ENCODE measurements at regions not wholly inside any gene's neighbourhood (a gene's known extent, or its start where the extent isn't known, plus 50 kb on each side); places are given as distances from the start of the nearest gene placed in this dataset.
"Not testable (repeated sequence)": the region's sequence is repeated elsewhere in the genome, so short reads cannot be mapped to it uniquely, and the experiment has no call there.

DNA sequence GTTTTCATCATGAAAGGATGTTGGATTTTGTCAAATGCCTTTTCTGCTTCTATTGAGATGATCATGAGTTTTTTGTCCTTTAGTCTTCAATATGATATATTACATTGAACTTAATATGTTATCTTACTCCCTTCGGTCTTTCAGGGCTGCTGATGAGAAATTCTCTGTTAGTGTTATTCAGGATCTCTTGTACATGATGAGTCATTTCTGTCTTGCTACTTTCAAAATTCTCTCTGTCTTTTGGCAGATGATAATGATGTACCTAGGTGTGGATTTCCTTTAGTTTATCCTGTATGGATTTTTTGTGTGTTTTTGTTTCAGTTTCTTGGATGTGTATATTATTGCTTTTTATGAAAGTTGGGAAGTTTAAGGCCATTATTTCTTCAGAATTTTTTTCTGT, 320.9 kb upstream of the NPSR1 start:
- no peak for DNase-seq

DNA sequence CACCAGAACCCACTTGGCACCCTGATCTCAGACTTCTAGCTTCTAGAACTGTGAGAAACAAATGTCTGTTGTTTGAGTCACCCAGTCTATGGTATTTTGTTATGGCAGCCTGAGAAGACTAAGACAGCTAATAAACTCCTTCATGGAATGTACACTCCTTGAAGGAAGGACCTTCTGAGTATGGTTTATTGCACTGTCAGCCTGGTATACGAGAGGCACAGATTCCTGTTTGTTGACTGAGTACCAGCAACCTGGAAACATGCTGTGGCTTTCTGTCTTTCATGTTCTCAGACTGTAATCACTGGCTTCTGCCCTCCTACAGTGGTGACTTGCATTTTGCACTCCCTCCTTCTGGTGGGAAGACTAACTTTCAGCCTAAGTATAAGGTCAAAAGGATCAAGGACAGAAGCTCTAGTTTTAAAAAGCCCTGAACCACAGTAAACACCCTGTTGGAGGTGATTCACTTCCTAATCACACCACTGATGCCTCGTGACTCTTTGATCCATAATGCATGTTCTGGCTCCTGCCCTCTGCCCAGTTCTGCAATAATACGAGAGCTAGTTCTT, 319.0 kb upstream of the NPSR1 start:
- no peak for DNase-seq

DNA sequence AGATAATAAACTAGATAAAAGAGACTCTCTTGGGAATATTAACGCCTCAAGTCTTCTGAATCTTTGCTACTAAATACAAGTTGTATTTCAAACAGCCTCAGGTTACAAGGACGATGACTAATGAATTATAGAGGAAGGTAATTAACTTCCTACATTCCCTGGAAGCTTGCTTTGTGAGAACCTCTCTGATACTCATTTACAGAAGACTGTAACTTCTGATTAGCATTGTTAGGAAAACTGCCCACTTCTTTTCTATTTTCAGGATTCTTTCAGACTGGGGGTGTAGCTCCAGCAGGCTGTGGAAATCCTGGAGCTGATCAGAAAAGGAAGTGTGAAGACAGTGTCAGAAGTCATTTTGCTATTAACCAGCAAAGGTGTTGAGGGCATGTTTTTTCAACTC, 316.7 kb upstream of the NPSR1 start:
- no peak for DNase-seq

DNA sequence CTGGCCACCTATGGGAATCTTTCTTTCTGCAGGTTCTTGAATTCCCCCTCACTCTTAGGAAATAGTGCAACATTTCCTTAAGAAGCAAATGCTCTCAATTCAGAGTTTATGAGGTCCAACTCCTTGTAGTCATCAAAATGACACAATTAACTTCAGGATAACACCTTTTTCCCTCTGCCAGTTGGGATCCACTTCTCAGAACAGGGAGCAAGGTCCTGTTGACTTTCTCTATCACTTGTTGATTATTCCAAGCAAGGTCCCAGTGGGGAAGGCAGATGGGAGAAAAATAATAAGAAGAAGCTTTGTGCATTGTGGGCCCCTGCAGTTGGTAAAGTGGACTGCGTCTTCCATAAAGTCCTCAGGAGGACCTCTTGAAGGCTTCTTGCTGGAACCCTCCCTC, 315.6 kb upstream of the NPSR1 start:
- no peak for DNase-seq

DNA sequence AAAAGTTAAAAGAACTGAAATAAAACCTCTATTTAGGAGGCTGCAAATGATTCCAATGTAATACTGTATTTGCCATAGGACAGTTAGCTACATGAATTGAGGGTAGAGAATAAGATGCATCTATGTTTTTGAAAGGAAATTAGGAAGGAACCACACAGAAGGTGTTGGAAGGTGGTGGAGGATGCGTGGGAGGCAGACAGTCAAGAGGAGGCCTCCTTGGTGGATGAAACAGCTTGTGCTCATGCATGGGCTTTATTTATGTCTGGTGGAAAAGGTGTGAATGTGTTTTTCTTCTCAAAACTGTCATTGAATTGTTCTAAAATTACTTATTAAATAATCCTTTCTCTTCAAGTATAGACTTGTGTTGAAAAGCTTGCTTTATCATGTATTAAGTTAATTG, 314.4 kb upstream of the NPSR1 start:
- DNase-seq = no peak

DNA sequence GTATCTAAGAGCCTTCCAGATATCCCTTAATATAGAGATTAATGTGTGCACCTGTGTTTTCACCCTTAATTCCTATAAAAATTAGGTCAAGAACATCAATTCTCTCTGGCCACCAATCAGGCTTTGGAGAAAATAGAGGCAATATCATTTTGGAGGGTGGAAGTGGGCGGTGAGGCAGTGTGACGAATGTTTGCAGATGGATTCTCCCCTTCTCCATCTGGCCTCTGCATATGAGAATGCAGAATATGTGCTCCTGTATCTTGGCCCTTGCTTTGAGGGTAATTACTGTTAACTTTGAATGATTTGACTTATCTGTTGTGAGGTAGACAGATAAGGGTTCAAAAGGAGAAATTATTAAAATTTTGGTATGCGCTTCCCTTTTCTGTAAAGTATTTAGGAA, 304.0 kb upstream of the NPSR1 start:
- no peak for DNase-seq

DNA sequence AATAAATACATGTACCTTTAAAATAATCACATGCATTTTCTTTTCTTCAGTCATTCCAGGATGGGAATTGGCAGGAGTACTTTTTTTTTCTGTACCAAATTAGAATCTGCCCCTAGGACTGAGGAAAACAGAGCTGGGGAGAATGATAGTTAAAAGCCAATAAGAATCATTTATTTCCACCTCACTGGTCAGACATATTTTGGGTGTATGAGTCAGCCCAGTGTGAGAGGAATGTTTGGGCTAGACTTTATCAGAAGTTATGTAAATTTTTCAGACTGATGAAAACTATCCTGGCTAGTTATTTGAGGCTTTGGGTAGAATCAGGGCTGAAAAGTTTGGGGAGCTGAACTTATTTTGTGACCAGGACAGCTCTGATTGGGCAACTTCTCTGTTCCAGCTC, 303.1 kb upstream of the NPSR1 start:
- no peak for DNase-seq

DNA sequence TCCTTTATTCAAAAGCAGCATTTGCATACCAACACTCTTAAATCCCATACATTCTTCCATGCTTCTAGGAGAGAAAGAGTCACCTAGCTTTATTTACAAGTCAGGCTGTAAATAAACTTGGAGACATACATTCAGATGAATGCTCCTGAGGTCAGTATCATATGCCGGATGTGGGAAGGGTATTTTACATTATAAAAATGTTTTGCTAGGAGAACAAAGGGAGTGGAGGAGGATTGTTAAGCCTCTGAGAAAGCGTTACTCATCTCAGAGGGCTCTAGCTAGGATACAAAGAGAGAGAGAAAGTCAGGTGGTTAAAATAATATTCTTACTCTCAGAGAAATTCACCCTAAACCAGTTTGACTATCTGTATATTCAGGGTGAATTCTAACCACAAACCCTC, 300.9 kb upstream of the NPSR1 start:
- no peak for DNase-seq

DNA sequence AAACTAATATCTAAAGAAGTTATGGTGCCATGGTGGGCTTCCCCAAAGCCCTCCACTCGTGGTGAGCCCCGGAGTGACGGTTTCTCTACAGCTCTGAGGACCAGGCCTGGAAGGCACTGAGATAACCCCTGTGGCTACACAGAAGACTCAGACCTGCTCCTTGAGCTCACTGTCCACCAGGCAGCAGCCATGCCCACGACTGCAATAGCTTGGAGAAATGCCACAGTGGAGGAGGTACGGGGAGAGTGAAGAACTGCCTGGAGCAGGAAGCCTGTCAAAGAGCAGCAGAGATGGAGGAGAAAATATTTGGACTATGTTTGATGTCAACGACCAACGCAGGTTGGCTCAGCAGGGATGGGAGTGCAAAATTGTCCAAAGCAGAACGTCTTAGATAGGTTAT, 300.1 kb upstream of the NPSR1 start:
- DNase-seq = no peak

DNA sequence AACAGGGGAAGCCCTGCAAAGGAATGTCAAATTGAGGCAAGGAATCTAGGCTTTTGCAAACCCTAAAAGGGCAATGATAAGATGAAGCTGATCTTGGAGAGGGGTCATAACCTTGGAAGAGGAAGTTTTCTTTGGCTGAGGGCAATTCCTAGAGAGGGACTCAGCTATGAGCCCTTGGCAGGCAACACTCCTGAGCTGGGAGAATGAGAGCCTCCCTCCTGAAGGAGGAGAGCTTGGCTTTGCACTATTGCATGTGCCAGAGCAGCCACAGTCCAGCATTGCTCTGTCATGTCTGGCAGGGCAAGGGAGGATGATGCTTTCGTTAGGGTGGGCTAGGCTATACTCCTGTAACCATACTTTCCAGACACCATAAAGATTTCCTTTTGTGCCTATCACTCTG, 299.4 kb upstream of the NPSR1 start:
- DNase-seq = not testable (repeated sequence)

DNA sequence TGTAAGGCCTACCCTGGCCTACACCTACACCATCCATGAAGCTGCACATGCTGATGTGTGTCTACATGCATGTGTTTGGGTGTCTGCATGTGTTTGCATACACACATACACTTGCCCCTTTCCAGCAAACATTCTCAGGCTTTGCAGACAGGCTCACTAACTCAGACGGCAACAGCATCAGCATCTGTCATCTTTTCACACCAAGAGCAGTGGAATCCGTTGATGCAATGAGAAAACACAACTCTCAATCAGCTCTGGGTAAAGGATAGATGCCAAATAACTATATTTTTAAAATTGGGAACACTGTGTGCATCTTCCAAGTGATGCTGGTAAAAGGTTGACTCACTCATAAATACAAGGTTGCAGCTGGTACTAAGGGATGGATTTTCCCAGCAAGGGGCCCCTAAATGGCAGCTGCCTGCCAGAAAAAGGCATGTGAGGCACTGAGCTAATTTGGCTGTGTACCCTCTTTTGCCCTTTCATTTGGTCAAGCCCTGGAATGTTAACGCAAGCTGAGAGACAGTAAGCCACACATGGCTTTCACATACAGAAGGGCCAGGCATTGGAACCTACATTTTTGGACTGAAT, 296.3 kb upstream of the NPSR1 start:
- no peak for DNase-seq

DNA sequence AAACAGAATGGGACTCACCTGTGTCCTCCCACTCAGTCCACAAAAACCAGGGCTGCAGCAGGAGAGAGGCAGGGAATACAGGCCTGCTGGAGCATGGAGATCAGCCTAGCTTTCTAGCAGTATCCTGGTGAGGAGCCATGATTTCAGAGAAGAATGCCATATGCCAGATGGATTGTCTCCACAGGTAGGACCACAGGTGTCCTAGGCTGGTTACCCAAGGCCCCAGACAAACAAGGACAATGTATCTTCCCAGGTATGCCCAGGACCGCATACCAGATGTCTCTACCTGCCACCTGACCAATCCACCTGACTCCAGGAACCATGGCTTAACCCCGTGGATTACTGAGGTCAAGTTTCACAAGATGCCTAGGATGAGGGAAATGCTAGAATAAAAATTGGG, 295.4 kb upstream of the NPSR1 start:
- no peak for DNase-seq

DNA sequence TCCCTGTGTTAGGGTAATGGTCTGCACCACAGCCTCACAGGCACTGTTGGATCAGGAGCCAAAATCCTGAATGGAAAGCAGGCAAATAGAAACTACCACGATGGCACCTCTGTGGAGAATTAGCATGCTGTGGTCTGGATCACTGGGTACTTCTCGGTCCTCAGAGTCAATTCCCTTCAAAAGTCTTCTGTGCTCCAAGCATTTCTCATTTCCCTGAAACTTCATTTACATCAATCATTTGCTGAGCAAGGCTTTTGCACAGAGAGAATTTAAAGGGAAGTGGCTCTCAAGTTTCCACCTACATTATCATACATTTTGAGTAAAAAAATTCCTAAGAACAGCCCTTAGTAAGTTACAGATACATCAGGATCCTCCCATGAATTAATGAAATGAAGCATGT, 293.9 kb upstream of the NPSR1 start:
- DNase-seq = no peak

DNA sequence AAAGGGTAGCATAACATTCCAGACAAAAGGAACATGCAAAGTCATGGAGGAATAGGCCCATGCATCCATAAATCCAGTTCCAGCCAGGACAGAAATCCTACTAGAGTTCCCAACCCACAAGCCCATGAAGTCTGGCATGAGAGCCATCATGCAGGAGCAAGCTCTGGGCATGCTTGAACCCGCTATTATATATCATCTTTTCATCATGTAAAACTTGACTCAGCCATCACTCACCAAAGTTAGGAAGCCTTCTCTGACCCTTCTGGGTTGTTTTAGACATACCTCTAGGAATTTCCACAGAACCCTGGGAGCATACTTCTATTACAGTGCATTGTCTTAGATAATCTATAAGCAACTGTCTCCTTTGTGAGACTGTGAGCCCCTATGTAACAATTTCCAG, 293.0 kb upstream of the NPSR1 start:
- DNase-seq = no peak

DNA sequence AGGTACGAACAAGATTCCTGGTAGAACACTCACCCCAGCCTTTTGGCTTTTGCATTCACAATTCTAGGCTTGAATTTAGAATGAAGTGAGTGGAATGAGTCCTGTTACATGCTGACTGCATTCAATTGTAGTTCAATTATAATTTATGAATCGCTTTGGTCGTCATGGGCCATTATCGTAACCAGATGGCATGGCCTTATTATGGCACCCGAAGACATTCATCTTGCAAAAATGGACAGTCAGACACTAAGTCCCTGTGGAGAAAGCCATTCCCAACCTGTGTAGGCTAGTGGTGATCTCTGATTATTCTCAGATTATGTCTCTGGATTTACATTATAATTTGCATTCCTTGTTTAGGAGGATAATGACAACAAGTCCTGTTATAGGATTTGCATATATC, 292.4 kb upstream of the NPSR1 start:
- no peak for DNase-seq

DNA sequence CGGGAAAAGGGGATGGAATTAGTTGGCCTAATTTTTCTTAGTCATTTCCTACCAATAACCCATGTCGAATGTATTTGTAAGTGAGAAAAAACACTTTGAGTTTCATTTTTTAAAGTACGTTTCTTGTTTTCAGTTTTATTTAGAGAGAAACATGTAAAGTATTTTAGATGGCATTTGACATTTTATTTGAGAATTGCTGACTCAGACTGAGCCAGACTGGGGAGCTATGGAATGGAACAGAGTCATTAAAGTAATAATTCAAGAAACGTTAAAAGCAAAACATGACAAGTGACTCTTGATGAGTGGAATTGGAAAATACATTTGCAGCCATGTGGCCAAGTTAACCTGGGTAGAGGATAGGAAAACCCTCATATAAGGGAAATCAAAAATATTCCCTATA, 286.1 kb upstream of the NPSR1 start:
- DNase-seq = no peak

DNA sequence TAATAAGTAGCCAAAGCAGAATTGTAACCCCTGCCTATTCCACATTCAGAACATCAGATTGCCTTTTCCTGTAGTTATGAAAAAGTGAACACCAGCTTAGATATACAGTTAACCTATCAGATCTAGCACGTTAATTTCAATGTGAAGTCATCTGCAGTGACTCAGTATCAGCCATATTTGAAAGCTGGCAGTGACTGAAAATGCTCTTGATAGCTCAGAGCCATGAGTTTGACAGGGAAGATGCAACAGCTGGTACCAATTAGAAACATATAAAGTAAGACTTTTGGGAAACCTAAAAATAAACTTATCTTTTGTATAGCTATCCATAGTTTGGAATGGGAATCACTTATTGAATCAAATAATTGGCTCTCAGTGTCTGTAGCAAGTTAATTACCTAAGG, 284.1 kb upstream of the NPSR1 start:
- no peak for DNase-seq

DNA sequence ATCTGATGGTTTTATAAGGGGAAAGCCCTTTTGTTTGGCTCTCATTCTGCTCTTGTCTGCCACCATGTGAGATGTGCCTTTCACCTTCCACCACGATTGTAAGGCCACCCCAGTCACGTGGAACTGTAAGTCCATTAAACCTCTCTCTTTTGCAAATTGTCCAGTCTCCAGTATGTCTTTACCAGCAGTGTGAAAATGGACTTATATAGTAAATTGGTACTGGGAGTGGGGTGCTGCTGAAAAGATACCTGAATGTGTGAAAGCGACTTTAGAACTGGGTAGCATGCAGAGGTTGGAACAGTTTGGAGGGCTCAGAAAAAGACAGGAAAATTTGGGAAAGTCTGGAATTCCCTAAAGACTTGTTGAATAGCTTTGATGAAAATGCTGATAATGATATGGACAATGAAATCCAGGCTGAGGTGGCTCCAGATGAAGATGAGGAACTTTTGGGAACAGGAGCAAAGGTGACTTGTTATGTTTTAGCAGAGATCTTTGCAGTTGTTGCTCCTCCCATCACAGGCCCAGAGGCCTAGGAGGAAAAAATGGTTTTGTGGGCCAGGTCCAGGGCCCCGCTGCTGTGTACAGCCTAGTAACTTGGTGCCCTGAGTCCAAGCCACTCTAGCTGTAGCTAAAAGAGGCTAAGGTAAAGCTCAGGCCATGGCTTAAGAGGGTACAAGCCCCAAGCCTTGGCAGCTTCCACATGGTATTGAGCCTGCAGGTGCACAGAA, 275.7 kb upstream of the NPSR1 start:
- no peak for DNase-seq

DNA sequence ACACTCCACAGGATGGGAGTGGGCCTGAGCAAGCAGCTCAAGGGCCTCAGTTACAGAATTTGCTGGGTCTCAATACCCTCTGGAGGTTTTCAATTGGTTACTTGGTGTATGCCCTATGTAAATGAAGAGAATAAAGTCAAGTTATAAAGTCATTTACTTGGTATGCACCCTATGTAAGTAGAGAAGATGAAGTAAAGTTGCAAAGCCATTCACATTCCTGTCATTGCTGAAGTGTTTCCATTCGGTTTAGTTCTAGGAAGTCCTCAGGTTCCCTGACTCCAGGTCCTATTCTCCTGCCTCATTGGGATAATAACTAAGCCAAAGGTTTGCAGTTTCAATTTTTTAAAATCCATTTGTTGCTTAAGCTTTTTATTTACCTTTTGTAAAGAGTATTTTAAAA, 272.6 kb upstream of the NPSR1 start:
- DNase-seq = no peak

DNA sequence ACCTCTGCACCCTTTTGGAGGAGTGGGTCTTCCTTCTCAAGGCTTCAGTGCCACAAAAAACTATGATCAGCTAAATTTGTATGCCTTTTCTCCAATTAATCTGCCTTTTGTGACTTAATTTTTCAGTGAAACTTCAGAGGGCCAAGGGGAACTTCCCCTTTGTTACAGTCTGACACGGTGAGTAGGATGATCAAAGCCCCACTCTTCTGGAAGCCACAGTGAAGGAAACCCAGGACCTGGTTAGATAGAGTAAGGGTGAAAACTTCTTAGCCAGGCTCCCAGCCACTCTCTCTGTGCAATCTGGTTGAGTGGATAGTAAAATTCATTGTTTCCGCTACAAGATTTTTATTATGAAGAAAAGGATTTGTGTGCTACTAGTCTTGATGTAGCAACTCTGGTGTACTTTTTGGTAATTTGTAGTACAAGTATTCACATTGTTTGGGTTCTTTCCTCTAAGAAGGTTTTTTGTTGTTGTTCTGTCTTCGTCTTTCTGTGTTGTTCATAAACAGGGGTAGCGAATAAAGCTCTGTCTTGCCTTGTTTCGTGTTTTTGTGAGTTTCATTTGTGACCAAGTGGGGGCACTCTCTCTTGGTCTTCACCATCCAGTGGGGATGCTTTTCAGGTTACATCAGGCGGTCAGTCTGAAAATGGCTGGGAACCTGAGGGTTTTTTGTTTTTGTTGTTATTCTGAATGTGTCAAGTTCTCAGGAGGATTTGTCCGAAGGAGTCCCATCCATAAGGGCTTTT, 268.5 kb upstream of the NPSR1 start:
- no peak for DNase-seq

DNA sequence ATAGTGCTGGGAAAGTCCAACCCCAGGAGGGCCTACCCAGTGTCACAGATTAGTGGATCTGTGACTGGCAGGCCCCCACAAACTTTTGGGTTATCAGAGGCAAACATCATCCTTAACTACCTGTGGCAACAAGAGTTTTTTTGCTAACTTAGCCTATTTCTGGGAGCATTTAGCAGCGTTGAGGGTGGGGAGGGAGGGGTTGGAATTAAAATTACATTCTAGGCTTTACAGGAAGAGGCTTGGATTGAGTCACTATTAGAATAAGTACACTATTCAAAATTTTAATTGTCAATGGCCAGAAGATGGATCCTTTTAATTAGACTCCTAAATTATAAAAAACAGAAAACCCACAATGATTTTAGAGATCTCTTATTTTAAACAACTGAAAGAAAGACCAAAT, 267.9 kb upstream of the NPSR1 start:
- no peak for DNase-seq

DNA sequence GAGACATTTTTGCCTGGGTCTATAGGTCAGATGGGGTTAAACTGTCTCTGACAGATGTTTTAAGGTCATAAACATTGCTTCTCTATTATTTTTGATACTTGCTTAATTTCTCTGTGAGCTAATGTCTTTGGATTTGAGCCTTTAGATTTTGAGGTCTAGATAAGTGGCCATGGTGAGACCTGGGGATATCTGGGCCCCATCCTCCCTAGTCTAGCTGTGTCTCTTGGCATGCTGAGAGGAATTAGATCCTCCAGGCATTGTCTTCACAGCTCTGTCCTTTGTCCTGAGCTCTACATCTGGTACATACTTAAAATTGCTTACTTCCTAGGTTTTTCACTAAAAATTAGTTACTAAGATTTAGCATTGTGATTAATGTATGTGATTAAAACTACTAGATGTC, 265.0 kb upstream of the NPSR1 start:
- no peak for DNase-seq

DNA sequence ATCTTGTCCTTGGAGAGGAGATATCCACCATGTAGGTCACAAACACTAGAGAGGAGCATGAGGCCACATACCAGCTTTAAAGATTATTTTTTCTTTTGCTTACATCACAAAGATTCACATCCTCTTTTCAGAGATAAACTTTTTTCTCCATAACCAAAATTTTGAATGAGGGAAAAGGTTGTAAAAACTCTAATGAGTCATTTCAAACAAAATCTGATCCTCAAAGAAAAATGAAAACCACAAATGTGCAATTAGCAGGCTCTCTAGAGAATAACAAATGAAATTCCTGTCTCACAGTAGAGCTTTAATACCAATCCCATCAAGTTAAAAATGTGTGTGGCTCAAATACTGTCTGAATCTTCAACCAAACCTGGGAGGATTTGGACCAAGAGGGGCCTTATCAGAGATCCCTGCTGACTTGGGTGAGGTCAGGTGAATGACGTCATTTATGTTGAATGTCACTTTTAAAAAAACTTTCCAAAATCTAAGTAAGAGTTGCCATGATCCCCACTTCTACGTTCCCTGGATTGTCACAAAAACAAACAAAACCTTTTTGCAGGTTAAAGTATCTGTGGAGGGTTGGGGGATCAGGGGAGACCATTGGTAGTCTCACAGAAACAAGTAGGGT, 261.5 kb upstream of the NPSR1 start:
- no peak for DNase-seq

DNA sequence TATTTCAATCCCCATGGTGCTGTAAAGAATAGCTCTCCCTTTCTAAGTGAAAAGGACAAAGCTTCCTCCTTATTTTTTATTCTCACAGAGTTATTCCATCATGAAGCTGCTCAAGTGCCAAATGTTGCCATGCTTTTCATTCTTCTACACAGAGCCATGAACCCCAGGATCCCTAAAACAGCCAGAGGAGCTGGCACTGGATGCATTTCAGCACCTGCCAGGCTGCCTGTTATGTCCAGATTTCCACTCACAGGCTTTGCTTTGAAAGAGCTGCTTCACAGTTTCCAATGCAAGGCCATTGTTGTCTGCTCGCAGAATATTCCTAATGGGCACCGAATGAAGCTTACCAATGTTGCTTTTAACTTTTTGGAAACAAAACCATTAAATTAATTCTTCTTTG, 256.2 kb upstream of the NPSR1 start:
- DNase-seq = no peak
